ENCODE measurements at regions not wholly inside any gene's neighbourhood (a gene's known extent, or its start where the extent isn't known, plus 50 kb on each side); places are given as distances from the start of the nearest gene placed in this dataset.

DNA sequence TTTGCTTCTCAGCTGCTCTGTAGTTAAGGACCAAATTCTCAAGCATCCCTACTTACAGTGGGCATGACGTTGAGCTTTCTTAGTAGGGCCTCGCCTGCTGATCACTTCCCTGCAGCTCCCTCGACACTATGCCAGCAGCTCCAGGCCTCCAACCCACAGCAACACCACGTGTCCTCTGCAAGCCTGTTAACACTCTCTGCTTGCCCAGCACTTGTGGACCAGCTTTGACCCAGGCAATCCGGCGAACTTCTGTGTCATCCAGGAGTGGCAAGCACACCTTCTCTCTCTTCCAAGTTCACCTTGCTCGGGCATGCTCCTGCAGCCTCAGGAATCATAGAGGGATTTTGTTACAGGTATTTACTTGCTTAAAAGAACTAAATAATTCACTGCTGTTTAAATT lies 138.6 kb upstream of the FHL2 start:
- ChIA-PET POLR2A (no interaction called here), CTCF (interaction anchor here (0.7 to 2.0 kb wide), 3 partner anchors 9 to 125 kb away, joined by 3 to 4 read pairs (median 3); no protein-coding TSS in a partner anchor)
- H3K27ac ChIP-seq (ENCODE audit: extremely low read depth, low read depth, low read length) = no peak overlapping the region
- no peaks in the 10 kb centered on the region for H3K4me1 ChIP-seq (ENCODE audit: control insufficient read depth, insufficient read depth, low read length)
- no peak overlapping the region for H3K4me3 ChIP-seq (ENCODE audit: low read depth, low read length)
- TF ChIP-seq, protein P1, sequence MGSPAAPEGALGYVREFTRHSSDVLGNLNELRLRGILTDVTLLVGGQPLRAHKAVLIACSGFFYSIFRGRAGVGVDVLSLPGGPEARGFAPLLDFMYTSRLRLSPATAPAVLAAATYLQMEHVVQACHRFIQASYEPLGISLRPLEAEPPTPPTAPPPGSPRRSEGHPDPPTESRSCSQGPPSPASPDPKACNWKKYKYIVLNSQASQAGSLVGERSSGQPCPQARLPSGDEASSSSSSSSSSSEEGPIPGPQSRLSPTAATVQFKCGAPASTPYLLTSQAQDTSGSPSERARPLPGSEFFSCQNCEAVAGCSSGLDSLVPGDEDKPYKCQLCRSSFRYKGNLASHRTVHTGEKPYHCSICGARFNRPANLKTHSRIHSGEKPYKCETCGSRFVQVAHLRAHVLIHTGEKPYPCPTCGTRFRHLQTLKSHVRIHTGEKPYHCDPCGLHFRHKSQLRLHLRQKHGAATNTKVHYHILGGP (tag by site-specific recombination; IDR thresholded peaks at IDR 0.05) = no peak
- TF ChIP-seq ZBTB44 (tag by site-specific recombination; IDR thresholded peaks at IDR 0.05) (no peak), ZNF391 (tag by site-specific recombination; IDR thresholded peaks at IDR 0.05; ENCODE audit: borderline replicate concordance, low read depth) (no peak), ZNF350 (tag by site-specific recombination; IDR thresholded peaks at IDR 0.05) (no peak), ZNF138 (tag by site-specific recombination; IDR thresholded peaks at IDR 0.05; ENCODE audit: borderline replicate concordance) (no peak), ZNF670 (tag by site-specific recombination; IDR thresholded peaks at IDR 0.05; ENCODE audit: low read depth) (no peak), ELK4 (IDR thresholded peaks at IDR 0.05; ENCODE audit: borderline replicate concordance, low read depth, low read length) (no peak), ZNF140 (tag by site-specific recombination; IDR thresholded peaks at IDR 0.05) (no peak)
- no peaks in the 10 kb centered on the region for H3K9me3 ChIP-seq (ENCODE audit: control insufficient read depth, insufficient read depth, low read depth, low read length)
- H3K36me3 ChIP-seq (ENCODE audit: control insufficient read depth in 2 of 2, insufficient read depth in 1 of 2, low read length in 2 of 2) = no peaks in the 10 kb centered on the region

- Histone ChIP-seq H3K4me1 (ENCODE audit: control insufficient read depth, insufficient read depth, low read length) (no peaks in the 10 kb centered on the region), H3K9me3 (ENCODE audit: control insufficient read depth, insufficient read depth, low read depth, low read length) (no peaks in the 10 kb centered on the region), H3K4me3 (ENCODE audit: low read depth, low read length) (no peak overlapping the region), H3K36me3 (ENCODE audit: control insufficient read depth in 2 of 2, insufficient read depth in 1 of 2, low read length in 2 of 2) (no peaks in the 10 kb centered on the region), H3K27ac (ENCODE audit: extremely low read depth, low read depth, low read length) (no peak overlapping the region)
- POLR2A ChIA-PET = no interaction called here
- CTCF ChIA-PET = interaction anchor here (1.1 to 1.8 kb wide), 2 partner anchors 11 to 192 kb away, joined by 3 to 5 read pairs; no protein-coding TSS in a partner anchor
- TF ChIP-seq ZNF792 (tag by site-specific recombination; IDR thresholded peaks at IDR 0.05) (no peak), ZFP41 (tag by site-specific recombination; IDR thresholded peaks at IDR 0.05; ENCODE audit: borderline replicate concordance) (no peak), ZNF521 (tag by site-specific recombination; IDR thresholded peaks at IDR 0.05) (no peak), FEZF1 (tag by site-specific recombination; IDR thresholded peaks at IDR 0.05) (no peak), ZFP69B (tag by site-specific recombination; IDR thresholded peaks at IDR 0.05) (no peak), PRDM10 (tag by site-specific recombination; IDR thresholded peaks at IDR 0.05) (no peak), ZNF596 (tag by site-specific recombination; IDR thresholded peaks at IDR 0.05) (no peak), SETDB1 (IDR thresholded peaks at IDR 0.05; ENCODE audit: insufficient read length, low read length) (no peak), ZNF701 (tag by site-specific recombination; IDR thresholded peaks at IDR 0.05) (no peak)
- TF ChIP-seq, protein P2, sequence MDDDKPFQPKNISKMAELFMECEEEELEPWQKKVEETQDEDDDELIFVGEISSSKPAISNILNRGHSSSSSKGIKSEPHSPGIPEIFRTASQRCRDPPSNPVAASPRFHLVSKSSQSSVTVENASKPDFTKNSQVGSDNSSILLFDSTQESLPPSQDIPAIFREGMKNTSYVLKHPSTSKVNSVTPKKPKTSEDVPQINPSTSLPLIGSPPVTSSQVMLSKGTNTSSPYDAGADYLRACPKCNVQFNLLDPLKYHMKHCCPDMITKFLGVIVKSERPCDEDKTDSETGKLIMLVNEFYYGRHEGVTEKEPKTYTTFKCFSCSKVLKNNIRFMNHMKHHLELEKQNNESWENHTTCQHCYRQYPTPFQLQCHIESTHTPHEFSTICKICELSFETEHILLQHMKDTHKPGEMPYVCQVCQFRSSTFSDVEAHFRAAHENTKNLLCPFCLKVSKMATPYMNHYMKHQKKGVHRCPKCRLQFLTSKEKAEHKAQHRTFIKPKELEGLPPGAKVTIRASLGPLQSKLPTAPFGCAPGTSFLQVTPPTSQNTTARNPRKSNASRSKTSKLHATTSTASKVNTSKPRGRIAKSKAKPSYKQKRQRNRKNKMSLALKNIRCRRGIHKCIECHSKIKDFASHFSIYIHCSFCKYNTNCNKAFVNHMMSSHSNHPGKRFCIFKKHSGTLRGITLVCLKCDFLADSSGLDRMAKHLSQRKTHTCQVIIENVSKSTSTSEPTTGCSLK (tag by site-specific recombination; IDR thresholded peaks at IDR 0.05) = no peak
- TF ChIP-seq, protein P3, sequence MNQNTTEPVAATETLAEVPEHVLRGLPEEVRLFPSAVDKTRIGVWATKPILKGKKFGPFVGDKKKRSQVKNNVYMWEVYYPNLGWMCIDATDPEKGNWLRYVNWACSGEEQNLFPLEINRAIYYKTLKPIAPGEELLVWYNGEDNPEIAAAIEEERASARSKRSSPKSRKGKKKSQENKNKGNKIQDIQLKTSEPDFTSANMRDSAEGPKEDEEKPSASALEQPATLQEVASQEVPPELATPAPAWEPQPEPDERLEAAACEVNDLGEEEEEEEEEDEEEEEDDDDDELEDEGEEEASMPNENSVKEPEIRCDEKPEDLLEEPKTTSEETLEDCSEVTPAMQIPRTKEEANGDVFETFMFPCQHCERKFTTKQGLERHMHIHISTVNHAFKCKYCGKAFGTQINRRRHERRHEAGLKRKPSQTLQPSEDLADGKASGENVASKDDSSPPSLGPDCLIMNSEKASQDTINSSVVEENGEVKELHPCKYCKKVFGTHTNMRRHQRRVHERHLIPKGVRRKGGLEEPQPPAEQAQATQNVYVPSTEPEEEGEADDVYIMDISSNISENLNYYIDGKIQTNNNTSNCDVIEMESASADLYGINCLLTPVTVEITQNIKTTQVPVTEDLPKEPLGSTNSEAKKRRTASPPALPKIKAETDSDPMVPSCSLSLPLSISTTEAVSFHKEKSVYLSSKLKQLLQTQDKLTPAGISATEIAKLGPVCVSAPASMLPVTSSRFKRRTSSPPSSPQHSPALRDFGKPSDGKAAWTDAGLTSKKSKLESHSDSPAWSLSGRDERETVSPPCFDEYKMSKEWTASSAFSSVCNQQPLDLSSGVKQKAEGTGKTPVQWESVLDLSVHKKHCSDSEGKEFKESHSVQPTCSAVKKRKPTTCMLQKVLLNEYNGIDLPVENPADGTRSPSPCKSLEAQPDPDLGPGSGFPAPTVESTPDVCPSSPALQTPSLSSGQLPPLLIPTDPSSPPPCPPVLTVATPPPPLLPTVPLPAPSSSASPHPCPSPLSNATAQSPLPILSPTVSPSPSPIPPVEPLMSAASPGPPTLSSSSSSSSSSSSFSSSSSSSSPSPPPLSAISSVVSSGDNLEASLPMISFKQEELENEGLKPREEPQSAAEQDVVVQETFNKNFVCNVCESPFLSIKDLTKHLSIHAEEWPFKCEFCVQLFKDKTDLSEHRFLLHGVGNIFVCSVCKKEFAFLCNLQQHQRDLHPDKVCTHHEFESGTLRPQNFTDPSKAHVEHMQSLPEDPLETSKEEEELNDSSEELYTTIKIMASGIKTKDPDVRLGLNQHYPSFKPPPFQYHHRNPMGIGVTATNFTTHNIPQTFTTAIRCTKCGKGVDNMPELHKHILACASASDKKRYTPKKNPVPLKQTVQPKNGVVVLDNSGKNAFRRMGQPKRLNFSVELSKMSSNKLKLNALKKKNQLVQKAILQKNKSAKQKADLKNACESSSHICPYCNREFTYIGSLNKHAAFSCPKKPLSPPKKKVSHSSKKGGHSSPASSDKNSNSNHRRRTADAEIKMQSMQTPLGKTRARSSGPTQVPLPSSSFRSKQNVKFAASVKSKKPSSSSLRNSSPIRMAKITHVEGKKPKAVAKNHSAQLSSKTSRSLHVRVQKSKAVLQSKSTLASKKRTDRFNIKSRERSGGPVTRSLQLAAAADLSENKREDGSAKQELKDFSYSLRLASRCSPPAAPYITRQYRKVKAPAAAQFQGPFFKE (tag by site-specific recombination; IDR thresholded peaks at IDR 0.05; ENCODE audit: borderline replicate concordance) = no peak
Observed at GRCh38 chr2:105536175-105536574, 137.3 kb upstream of the FHL2 start.
